Activated CD4-positive, CD25-positive, alpha-beta regulatory T cell treated with anti-CD3 and anti-CD28 coated beads, Interleukin-2, amount 50 U/mL, for 24 hours (primary cell): ENCODE measurements at regions not wholly inside any gene's neighbourhood (a gene's known extent, or its start where the extent isn't known, plus 50 kb on each side); places are given as distances from the start of the nearest gene placed in this dataset.
"Not testable (repeated sequence)": the region's sequence is repeated elsewhere in the genome, so short reads cannot be mapped to it uniquely, and the experiment has no call there.

Experiments used
- ATAC-seq, 2 donors: fragments of 150-1000 bp; cut with Tn5 transposase; one replicate each; pipeline ENCODE4 v1.10.0; 2021; ENCODE audit warnings: mild to moderate bottlenecking in 1 of 2, moderate library complexity in 1 of 2

DNA sequence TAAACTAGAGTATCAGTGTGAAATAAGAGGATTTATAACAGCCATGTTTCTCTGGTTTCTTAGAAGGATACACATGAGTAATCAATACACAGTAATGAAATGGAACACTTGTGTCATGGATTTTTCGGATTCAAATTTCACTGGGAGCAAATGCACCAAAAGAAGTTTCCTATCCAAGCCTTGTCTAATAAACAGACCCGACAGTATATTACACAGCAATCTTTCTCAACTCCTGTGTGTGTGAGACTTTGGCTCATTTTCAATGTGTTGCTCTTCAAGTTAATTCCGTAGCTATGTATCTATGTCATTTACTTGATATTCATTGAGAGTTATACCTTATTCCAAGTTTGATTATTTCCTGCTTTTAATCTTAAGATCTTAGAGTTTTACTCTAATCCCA is 930.2 kb downstream of the MAT2B start:
- no peak for ATAC-seq

DNA sequence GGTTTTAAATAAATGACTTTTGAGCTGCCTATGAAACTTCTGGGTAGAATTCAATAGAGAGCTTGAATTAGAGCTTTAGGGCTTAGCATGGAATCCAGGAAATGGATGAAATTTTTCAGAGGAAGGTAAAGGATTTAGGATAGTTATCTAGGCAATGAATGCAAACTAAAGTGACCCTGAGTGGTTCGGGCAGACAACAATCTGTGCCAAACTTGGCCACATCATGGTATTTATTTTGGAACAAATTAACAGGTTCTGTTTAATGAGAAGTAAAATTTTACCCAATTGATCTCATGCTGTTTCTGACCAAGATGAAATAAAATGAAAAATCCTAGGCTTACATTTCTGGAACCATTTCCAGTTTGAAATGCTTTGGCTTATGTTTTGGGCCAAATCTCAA is 934.4 kb downstream of the MAT2B start:
- no peak for ATAC-seq

DNA sequence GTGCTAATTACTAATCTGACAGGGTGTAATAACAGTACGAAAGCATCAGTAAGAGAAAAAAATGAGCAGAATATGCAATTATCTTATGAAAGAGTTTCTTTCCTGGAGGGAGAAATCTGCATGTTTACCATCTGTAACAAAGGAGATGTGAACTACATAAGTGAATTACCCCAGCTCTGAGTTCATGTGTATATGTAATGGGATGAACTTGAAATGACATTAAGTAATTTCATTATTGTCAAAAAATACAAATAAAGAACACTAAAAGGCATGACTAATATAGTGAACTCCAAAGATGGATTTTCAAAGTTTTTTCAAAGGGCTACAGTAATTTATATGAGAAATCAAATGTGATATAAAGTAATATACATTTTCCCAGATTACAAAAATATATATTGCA is 944.0 kb downstream of the MAT2B start:
- no peak for ATAC-seq

DNA sequence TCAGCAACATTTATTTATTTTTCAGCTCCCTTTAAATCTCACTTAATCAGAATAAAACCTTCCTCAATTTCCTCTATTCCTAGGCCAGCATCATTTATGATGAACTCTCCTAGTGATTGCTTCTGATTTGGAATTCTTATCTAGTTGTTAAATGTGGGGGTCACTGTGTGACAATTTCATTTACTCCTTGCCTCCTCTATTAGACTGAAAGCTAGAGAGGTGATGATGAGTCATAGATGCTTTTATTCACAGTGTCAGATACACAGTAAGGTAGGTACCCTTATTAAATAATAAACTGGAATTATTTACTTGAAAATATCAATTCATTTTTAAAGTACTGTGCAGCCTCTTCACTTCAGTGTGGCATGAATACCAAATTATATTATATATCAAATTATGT is 960.6 kb downstream of the MAT2B start:
- no peak for ATAC-seq

DNA sequence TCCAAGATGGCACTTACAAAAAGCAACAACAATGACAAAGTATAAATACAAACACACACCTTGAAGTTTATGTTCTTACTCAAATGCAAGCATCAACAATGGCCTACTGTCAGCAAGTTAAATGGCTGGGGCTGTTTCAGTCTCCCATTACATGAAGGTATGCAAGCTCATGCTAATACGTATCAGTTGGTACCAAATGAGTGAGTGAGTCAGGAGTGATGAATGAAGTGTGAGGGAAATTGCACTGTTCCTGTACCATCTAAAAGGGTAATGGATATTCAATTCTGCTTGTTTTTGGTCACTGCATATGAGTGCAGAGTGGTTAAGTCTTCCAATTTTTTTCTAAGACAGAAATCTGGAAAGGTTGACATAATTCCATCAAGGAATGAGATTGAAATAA is 964.9 kb downstream of the MAT2B start:
- ATAC-seq = no peak

DNA sequence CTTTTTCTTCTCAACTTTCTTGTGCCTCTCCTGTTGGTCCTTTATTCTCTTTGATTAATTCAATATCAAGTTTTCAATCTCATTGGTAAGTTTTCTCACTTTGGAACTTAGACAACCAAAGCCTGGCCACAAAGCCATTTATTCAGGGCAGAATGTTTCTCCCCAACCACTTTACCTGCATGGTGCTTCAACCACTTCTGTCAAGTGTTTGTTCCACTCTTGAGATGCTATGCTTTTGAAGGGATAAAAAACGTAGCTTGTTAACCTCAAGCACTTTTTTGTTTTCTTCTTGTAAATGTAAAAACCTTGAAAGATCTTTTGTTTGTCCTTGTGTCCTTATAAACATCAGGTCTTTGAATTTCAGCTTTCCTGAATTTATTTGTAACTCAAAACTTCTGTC is 966.7 kb downstream of the MAT2B start:
- ATAC-seq = no peak

DNA sequence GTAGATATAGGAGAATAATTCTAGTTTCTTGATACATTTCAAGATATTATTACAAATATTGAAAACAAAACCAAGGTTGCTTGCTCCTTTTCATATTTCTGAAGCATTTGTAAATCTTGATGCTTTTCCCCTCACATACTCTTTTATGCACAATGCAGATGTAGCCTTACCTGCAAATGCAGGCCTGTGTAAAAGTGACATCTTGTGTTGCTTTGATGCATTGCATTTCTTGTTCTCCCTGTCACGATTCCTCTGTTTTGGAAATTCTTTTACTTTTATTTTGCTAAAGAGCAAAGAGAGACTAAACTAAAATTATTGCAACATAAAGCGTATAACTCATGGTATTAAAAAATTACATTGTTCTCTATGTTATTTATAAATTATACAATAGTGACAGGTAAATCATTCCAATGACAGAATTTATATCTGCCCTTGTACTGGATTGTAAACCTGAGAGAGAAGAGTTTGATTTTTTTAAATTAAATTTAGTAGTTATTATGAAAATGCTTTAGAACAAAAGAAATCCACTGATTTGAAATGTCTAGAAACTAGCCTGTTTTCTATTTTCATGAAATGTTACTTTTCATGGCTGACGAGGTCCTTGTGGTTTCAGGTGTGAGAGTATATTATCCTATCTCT is 970.0 kb downstream of the MAT2B start:
- ATAC-seq = no peak

DNA sequence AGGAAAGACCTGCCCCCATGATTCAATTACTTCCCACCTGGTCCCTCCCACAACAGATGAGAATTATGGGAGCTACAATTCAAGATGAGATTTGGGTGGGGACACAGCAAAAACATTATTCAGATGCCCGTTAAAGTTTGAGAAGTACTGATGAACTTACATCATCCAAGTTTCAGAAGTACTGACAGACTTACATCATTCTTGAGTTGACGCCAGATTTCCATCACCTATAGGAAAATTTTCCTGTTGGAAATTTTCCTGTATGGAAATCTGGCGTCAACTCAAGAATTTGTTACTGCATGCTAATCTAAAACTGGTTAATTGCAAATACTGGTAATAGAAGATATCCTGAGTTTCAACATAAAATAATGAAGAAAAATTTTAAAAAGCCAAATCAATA is 975.9 kb downstream of the MAT2B start:
- ATAC-seq = no peak

DNA sequence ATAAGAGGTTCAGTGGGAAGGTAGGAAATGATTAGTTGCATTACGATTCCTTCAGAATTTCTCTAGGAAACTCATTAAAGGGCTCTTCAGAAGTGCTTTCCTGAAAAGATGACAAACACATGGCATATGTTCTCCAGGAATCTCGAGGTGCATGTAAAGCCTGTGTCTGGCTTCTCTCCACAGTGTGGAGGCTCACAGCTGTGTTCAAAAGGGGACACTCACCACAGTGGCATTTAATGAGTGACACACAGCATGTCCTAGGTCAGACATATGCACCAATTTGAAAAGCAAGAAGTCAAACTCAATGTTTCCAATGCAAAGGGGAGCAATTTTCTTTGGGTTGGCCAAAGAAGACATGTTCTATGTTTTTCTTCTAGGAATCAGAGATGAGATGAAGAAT is 976.9 kb downstream of the MAT2B start:
- no peak for ATAC-seq

DNA sequence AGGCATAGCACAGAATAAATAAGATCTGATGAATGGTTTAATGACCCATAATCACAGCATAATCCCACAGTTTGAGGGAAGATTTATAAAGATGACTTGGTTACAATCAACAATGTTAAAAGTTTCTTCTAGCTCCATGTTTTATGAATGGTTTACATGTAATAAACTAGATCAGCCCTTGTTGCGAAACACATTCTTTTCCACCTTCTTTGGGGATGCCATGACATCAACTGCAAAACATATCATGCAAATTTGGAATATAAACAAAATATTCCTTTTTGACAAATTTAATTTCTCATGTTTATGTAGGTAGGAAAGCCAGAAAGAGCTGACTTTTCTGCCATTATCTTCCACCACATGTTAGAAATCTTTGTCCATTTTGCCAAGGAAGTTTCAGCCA is 979.5 kb downstream of the MAT2B start:
- no peak for ATAC-seq

DNA sequence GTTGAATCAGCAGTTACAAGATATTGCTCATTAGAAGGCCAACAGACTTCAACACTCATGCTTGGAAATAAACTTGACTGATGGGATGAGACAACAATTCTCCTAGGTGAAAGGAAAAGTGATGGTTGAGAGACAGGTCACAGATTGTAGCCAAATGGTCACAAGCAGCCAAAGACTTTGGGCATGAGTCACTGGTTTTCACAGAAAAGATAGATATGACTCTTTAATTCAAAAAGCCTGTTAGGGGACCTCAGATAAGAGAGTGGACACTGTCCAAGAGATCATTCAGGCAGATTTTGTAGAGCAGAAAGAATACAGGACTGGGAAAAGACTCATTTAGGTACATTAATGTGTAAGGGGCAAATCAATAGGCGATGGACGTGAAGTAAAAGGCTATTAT is 982.5 kb downstream of the MAT2B start:
- no peak for ATAC-seq

DNA sequence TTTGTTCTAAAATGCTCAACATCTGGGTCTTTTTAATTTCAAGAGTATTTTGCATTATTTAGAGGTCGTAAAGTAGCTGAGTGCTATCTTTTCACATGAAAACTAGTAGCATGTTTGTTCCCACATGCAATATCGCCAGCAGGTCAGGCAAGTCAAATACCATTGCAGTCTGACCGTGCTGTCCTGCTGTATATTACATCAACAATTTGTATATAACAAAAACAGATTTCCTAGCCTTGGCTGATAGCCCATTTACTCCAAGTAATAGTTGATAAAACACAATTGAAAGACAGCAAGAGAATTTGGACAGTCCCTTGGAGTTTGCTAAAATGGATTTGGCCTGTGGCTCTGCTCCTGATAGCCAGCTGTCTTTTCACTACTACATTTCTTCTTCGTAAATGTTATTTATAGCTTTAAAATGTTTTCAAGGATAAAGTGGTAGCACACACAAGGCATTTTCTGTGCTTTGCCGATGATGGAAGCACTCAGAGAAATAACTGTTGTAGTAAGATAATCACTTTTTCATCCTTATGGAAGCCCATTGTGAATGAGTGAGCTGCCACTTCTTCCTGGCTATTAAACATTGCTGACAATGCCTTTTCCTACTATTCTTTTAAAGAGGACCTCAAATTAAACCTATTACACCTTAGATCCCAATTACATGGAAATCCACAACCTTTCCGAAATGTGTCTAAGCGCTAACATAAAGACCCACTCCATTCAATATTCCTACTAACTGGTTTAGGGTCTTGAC is 992.1 kb downstream of the MAT2B start:
- ATAC-seq = no peak

DNA sequence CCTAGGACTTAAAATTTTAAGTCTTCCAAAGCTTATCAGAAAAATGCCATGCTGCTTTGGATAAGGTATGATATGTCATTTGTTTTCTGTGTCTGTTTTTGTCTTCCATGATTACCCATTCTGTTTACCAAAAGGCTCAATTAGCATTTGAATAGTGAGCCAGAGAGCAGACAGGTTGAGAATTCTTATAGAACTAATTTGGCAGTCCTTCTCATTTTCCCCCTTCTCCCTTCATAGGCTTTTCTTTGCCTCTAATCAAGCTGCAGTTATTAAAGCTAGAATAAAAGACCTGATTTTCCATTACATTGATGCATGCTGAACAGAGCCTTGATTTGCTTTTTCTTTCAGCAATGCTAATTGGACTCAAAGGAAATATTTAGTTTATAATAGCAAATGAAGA is 993.0 kb downstream of the MAT2B start:
- ATAC-seq = no peak

DNA sequence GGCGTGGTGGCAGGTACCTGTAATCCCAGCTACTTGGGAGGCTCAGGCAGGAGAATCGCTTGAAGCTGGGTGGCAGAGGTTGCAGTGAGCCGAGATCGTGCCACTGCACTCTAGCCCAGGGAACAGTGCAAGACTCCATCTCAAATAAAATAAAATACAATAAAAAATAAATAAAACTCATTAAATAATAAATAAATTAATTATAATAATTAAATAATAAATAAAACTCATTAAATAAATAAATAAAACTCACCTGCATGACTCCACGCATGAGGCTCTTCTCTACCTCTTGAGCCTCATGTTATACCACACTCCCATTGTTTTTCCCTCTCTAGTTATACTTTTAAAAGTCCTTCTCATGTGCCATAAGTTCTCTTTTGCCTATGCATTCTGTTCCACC is 995.4 kb downstream of the MAT2B start:
- ATAC-seq = no peak

DNA sequence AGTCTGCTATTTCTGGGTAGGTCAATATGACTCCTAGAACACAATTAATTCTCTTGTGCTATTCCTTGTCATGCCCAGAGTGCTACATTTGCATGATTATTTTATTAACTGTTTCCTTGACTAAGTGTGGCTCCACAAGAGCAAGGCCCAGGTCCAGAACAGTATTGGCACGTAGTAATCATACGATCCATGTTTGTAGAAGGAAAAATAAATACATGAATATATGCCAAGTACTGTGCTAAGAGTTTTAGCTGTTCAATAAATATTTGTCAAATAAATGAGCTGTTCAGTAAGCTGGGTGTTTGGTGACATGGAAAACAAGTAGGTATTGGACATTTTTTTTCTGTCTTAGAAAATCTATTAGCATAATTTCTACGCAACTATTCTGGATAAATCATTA is 995.9 kb downstream of the MAT2B start:
- no peak for ATAC-seq

DNA sequence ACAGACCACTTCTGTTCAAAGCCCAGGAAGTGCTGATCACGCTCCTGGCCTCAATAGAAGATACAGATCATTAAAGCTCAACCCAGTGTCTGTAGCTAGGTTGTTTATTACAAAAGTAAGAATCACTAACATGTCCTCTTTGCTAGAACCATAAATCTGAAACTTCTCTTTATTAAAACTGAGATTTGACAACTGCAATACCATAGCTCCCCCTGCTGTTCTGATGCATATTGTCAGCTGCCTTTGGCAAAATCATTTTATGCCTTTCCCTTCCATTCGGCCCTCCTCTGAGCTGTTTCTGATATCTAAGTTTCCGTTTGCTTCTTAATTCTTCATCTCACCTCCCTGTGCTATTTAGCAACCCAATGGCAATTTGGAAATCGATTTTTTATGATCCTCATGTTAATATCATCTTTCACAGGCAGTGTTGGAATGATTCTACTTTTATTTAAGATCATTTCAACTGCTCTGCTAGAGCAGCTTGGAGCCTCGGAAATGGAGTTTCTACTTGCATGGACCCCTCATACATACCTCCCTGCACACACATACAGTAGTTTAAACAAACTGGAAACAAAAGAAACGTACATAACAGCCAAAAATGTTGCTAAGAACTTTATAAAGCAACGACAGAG is 998.8 kb downstream of the MAT2B start:
- ATAC-seq = no peak

DNA sequence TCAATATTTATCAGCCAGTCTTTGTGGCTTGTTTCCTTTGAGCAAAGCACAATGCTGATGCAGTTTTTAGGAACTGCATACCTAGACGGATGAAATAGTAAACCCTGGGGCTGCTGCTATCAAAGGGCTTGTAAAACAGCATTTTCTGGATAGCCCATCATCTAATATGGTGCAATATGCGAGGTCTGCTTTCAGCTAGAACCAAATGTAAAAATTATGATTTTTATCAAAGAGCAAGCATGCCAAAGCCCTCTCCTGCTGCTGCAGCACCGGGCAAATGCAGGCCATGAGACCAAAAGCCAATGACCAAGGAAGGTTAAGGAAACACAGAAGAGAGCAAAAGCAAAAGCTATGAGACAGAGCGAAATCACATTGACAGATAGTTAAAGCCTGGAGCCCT is 1000.4 kb downstream of the MAT2B start:
- no peak for ATAC-seq

DNA sequence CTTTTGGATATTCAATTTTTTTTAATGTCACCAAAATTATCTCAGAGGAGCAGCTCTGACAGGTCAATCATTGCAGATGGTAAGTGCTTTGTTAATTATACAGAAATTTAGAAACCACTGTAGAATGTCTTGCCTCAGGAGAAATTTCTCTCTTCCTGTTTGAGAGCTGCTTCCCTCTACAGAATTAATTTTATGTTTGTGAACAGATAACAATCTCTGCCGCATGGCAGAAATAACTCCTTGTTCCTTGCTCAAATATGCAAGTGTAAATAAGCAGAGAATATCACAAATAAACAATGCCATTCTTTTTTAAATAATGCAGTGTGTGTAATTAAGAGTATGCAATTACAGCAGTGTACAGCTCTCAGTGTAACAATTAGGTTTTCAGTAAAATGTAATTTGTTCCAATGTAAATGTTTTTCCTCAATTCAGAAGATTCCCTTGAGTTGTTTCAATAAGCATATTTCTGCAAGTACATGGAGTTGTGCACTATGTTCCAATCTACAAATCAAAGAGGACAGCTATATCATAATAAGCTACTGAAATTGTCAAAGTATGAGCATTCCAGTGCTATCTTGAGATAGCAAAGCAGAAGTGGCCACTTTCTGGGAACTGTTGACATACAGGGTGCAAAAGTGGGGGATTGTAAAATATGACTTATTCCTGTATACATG is 1012.8 kb downstream of the MAT2B start:
- ATAC-seq = no peak

DNA sequence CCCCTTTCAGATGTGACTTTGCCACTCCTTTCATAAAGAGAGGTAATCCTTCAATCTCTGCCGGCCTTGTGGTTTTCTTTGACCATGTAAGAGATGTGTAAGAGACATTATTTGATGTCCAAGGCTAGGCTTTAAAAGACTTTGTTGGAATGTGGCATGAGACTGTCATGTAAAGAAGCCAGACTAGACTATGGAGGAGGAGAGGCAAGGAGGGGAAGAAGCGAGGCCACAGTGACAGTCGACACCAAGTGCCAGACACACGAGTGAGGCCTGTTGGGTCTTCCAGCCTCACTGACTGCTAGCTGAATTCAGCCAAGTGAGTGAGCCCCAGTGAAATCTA is 1013.3 kb downstream of the MAT2B start:
- no peak for ATAC-seq

DNA sequence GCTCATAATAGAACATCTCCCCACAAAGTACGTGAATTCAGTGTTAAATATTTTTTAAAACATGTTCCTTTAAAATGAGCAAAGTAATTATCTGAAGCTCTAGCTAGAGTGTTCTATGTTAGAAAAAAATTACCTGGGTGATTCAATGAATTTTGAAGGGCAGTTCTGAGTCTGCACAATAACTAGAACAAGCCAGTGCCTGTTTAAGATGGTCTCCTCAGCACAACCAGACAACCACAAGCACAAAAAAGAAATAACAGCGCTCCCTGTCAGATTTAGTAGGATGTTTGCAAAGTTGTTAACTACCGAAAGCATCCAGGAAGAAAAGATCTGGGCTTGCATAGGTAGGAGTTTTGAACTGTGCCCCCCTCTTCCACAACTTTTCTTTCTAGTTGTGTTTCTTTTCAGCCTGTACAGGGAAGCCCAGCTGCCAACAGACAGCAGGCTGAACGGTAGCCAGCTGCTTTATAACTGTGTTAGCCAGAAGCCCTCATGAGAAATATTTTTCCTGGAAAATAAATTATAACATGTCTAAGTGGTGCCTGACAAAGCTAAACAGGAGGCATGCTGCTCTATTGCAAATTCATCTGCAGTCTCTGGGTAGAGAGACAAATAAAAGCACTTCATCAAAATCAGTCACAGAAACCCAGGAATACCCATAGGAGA is 1026.9 kb downstream of the MAT2B start:
- no peak for ATAC-seq

DNA sequence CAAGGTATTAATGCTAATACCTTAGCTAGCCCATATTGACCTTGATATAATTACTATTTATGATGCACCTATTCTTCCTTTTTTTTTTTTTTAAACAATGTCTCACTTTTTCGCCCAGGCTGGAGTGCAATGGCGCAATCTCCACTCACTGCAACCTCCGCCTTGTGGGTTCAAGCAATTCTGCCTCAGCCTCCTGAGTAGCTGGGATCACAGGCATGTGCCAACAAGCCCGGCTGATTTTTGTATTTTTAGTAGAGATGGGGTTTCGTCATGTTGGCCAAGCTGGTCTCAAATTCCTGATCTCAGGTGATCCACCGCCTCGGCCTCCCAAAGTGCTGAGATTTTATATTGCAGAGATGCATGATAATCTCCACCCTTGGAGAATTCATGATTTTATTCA is 1028.0 kb downstream of the MAT2B start:
- not testable (repeated sequence) for ATAC-seq

DNA sequence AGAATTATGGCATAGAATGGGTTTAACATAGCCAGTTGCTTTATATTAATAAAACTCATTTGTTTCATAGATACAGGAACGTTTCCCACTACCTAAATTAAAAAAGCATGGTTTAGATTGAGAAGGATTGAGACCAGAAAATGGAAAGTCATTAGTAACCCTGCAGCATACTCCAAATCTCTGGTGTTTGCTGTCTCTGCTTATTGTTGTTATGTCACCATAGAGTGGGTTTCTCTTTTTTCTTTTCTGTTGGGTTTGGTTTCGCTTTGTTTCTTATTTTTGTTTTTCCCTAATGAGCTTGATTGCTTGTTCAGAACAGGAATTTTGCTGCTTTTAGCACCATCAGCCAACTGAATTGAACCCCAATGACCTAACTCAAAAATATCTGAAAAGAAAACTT is 1034.8 kb downstream of the MAT2B start:
- ATAC-seq = no peak

DNA sequence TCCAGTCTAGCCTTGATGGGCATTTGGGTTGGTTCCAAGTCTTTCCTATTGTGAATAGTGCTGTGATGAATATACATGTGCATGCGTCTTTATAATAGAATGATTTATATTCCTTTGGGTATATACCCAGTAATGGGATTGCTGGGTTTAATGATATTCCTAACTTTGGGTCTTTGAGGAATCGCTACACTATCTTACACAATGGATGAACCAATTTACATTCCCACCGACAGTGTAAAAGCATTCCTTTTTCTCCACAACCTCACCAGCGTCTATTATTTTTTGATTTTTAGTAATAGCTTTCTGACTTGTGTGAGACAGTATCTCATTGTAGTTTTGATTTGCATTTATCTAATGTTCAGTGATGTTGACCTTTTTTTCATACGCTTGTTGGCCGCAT is 1040.1 kb downstream of the MAT2B start:
- no peak for ATAC-seq
